ENCODE measurements at regions not wholly inside any gene's neighbourhood (a gene's known extent, or its start where the extent isn't known, plus 50 kb on each side); places are given as distances from the start of the nearest gene placed in this dataset.

DNA sequence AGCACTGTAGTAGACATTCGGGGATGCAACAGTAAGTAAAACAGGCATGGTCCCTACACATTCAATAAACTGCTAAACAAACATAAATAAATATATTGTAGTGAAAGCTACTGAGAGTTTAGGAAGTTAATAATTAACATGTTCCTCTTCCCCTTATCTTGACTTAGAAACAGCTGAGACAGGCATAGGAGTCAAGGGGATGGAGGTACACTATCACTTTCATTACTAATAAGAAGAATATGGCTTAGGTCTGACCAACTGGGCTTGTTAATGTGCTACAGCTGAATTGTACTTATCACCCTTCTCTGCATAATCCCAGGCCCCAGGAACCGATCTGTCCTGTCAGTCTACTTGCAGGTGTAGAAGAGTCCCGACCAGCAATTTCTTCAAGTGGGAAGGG, 116.3 kb upstream of the DAZL start:
- TF ChIP-seq ZNF274 (IDR thresholded peaks at IDR 0.05; ENCODE audit: low read depth, low read length) (no peak), SUZ12 (IDR thresholded peaks at IDR 0.05; ENCODE audit: extremely low read depth, insufficient read depth, insufficient read length) (no peak)

All from NT2/D1 (cell line).